ENCODE measurements at regions not wholly inside any gene's neighbourhood (a gene's known extent, or its start where the extent isn't known, plus 50 kb on each side); places are given as distances from the start of the nearest gene placed in this dataset.
A peak's percentile ranks its signal among the peaks of the same experiment; 100 is the strongest.

DNA sequence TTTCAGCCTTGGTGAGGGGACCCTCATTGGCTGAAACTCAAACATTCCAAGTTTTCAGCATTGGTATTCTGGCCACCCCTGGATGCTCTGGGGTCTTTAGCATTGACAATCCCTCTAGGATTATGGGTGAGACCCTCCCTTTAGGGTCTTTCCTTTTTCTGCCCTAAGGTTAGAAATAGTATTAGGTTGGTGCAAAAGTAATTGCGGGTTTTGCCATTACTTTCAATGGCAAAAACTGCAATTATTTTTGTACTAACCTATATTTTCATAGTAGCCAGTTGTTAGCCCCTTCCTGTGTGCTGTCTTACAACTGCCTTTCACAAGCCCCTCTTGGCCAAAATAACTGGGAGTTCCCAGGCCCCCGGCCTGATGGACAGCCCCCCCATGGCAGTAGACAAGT lies 648.4 kb downstream of the PTPRU start:
- ChIA-PET POLR2A (no interaction called here), CTCF (no interaction called here)
- peak; percentile 80; the same call in 1 of the 2 replicates for TF ChIP-seq ELF4 (IDR thresholded peaks at IDR 0.05)
- no peak for TF ChIP-seq HDGF (IDR thresholded peaks at IDR 0.05; ENCODE audit: borderline replicate concordance)
- DNase-seq (ENCODE audit: extremely low spot score) = no peak

DNA sequence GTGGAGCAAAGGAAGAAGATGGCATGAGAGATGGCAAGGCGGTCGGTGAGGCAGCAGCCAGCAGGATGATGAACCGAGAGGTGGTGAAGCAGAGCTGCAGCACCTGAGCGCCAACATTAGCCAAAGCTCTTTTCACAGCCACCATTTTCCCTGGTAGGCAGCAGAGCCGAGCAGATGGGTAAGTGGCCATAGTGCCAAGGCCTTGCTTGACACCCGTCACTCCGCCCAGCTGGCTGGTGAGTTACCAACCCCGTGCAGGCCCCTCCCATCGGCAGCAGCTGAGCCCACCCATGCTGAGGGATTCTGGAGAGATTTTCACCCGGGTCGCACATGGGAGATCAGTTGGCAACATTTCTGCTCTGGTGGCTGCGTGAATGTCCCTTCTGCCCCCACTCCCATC lies 647.7 kb downstream of the PTPRU start:
- no peak for TF ChIP-seq SUZ12 (IDR thresholded peaks at IDR 0.05)
- TF ChIP-seq TARDBP (IDR thresholded peaks at IDR 0.05) = no peak
- TF ChIP-seq ZNF384 (IDR thresholded peaks at IDR 0.05) = no peak
- no peak for TF ChIP-seq NFRKB (IDR thresholded peaks at IDR 0.05)
- TF ChIP-seq CTBP1 (IDR thresholded peaks at IDR 0.05; ENCODE audit: borderline replicate concordance) = no peak
- TF ChIP-seq BHLHE40 (IDR thresholded peaks at IDR 0.05; ENCODE audit: borderline replicate concordance) = no peak
- TF ChIP-seq L3MBTL2 (conservative IDR thresholded peaks at IDR 0.05) = no peak
- no peak for TF ChIP-seq FOXK2 (IDR thresholded peaks at IDR 0.05)
- TF ChIP-seq LEF1 (IDR thresholded peaks at IDR 0.05; ENCODE audit: borderline replicate concordance) = no peak
- no peak for TF ChIP-seq SP1 (IDR thresholded peaks at IDR 0.05)
- no peak for TF ChIP-seq FOXM1 (IDR thresholded peaks at IDR 0.05; ENCODE audit: borderline replicate concordance)
- no peak for TF ChIP-seq PKNOX1 (IDR thresholded peaks at IDR 0.05)
- TF ChIP-seq ARNT (IDR thresholded peaks at IDR 0.05) = no peak
- no peak for TF ChIP-seq HDGF (IDR thresholded peaks at IDR 0.05; ENCODE audit: borderline replicate concordance)
- TF ChIP-seq ELF4 (IDR thresholded peaks at IDR 0.05) = no peak
- no peak for TF ChIP-seq FOXA1 (IDR thresholded peaks at IDR 0.05)
- ChIA-PET POLR2A (no interaction called here), CTCF (no interaction called here)
- DNase-seq (ENCODE audit: extremely low spot score) = no peak

GRCh38 chr1:29883411-29883832 lies 647.1 kb downstream of the PTPRU start:
- CTCF ChIA-PET = no interaction called here
- 0 out of 2 replicates have a peak, but pooled peaks have one; percentile 24 for TF ChIP-seq PKNOX1 (IDR thresholded peaks at IDR 0.05)
- no peak for TF ChIP-seq SP1 (IDR thresholded peaks at IDR 0.05)
- no peak for DNase-seq (ENCODE audit: extremely low spot score)
- POLR2A ChIA-PET = no interaction called here

DNA sequence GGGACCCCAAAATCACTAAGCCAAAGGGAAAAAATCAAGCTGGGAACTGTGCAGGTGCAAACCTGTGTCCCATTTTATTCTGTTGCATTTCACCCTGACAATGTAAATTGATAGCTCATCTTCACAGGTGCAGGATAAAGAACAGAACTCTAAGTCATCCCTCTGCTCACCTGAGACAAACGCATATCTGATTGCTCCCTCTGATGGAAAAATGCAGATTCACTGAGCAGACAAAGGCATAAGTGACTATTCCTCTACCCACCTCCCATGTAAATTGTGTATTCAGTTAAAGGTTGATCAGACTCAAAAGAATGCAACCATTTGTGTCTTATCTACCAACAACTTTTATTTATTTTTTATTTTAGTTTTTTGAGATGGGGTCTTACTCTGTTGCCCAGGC lies 644.2 kb downstream of the PTPRU start:
- ChIA-PET CTCF (no interaction called here), POLR2A (no interaction called here)
- no peak for DNase-seq (ENCODE audit: extremely low spot score)
- TF ChIP-seq FOXM1 (IDR thresholded peaks at IDR 0.05; ENCODE audit: borderline replicate concordance) (no peak), BHLHE40 (IDR thresholded peaks at IDR 0.05; ENCODE audit: borderline replicate concordance) (no peak), ARNT (IDR thresholded peaks at IDR 0.05) (no peak), HDGF (IDR thresholded peaks at IDR 0.05; ENCODE audit: borderline replicate concordance) (no peak), ELF4 (IDR thresholded peaks at IDR 0.05) (no peak), SP1 (IDR thresholded peaks at IDR 0.05) (no peak), TARDBP (IDR thresholded peaks at IDR 0.05) (no peak), NFRKB (IDR thresholded peaks at IDR 0.05) (no peak), LEF1 (IDR thresholded peaks at IDR 0.05; ENCODE audit: borderline replicate concordance) (no peak), FOXK2 (IDR thresholded peaks at IDR 0.05) (no peak), PKNOX1 (IDR thresholded peaks at IDR 0.05) (no peak), ZNF384 (IDR thresholded peaks at IDR 0.05) (no peak), FOXA1 (IDR thresholded peaks at IDR 0.05) (no peak), CTBP1 (IDR thresholded peaks at IDR 0.05; ENCODE audit: borderline replicate concordance) (no peak), SUZ12 (IDR thresholded peaks at IDR 0.05) (no peak), L3MBTL2 (conservative IDR thresholded peaks at IDR 0.05) (no peak)

GRCh38 chr1:29879217-29879616 lies 642.9 kb downstream of the PTPRU start:
- CTCF ChIA-PET = no interaction called here
- DNase-seq (ENCODE audit: extremely low spot score) = no peak
- no peak for TF ChIP-seq FOXA1 (IDR thresholded peaks at IDR 0.05)
- no peak for TF ChIP-seq ZNF384 (IDR thresholded peaks at IDR 0.05)
- POLR2A ChIA-PET = no interaction called here

- no peak for DNase-seq (ENCODE audit: extremely low spot score)
- CTCF ChIA-PET = interaction anchor here (0.6 kb wide), 1 partner anchor 24 kb away, joined by 3 read pairs; no protein-coding TSS in a partner anchor
- TF ChIP-seq CTBP1 (IDR thresholded peaks at IDR 0.05; ENCODE audit: borderline replicate concordance) = no peak
- no peak for TF ChIP-seq PKNOX1 (IDR thresholded peaks at IDR 0.05)
- no peak for TF ChIP-seq FOXK2 (IDR thresholded peaks at IDR 0.05)
- no peak for TF ChIP-seq ELF4 (IDR thresholded peaks at IDR 0.05)
- TF ChIP-seq LEF1 (IDR thresholded peaks at IDR 0.05; ENCODE audit: borderline replicate concordance) = no peak
- TF ChIP-seq FOXM1 (IDR thresholded peaks at IDR 0.05; ENCODE audit: borderline replicate concordance) = no peak
- no peak for TF ChIP-seq ARNT (IDR thresholded peaks at IDR 0.05)
- no peak for TF ChIP-seq NFRKB (IDR thresholded peaks at IDR 0.05)
- no peak for TF ChIP-seq HDGF (IDR thresholded peaks at IDR 0.05; ENCODE audit: borderline replicate concordance)
- TF ChIP-seq SP1 (IDR thresholded peaks at IDR 0.05) = no peak
- TF ChIP-seq ZNF384 (IDR thresholded peaks at IDR 0.05) = no peak
- TF ChIP-seq BHLHE40 (IDR thresholded peaks at IDR 0.05; ENCODE audit: borderline replicate concordance) = no peak
- no peak for TF ChIP-seq L3MBTL2 (conservative IDR thresholded peaks at IDR 0.05)
- TF ChIP-seq SUZ12 (IDR thresholded peaks at IDR 0.05) = no peak
- TF ChIP-seq TARDBP (IDR thresholded peaks at IDR 0.05) = no peak
- no peak for TF ChIP-seq FOXA1 (IDR thresholded peaks at IDR 0.05)
These were observed 642.2 kb downstream of the PTPRU start for GRCh38 chr1:29878501-29878900.

More at GRCh38 chr1:29878501-29878900, 642.2 kb downstream of the PTPRU start:
- POLR2A ChIA-PET = no interaction called here
